Heart left ventricle (tissue), 16 donors: ENCODE measurements at regions not wholly inside any gene's neighbourhood (a gene's known extent, or its start where the extent isn't known, plus 50 kb on each side); places are given as distances from the start of the nearest gene placed in this dataset.
"Not testable (repeated sequence)": the region's sequence is repeated elsewhere in the genome, so short reads cannot be mapped to it uniquely, and the experiment has no call there.

ENCODE experiments used
- ATAC-seq, 4 donors: fragments of 200-7000 bp; cut with Tn5 transposase; one replicate each; pipeline ENCODE4 v1.9.1; 2020 to 2022; ENCODE audit warnings: moderate library complexity in 4 of 4, mild to moderate bottlenecking in 3 of 4, moderate number of reproducible peaks in 1 of 4
- DNase-seq, 5 donors: peaks; one replicate each; pipeline ENCODE4 v3.0.0-alpha.2; 2020
- H3K27ac ChIP-seq, 12 donors: fragments of 200-600 bp; sonication (generic) in 4 of 12; one replicate each; pipeline versions ENCODE4 v1.5.0 to v1.8.0; 2016 to 2022; ENCODE audit warnings: mild to moderate bottlenecking in 2 of 12
- H3K27me3 ChIP-seq, 9 donors: fragments of 200-600 bp; sonication (generic) in 2 of 9; one replicate each; pipeline versions ENCODE4 v1.5.1 to v1.8.0; 2016 to 2022; ENCODE audit warnings: mild to moderate bottlenecking in 3 of 9
- H3K36me3 ChIP-seq, 9 donors: fragments of 200-600 bp; sonication (generic) in 2 of 9; one replicate each; pipeline versions ENCODE4 v1.5.0 to v1.8.0; 2018 to 2022; ENCODE audit warnings: mild to moderate bottlenecking in 2 of 9
- H3K4me1 ChIP-seq, 12 donors: fragments of 200-600 bp; sonication (generic) in 4 of 12; one replicate each; pipeline versions ENCODE4 v1.5.0 to v1.8.0; 2016 to 2022; ENCODE audit warnings: mild to moderate bottlenecking in 3 of 12
- H3K4me3 ChIP-seq, 12 donors: fragments of 200-600 bp; sonication (generic) in 4 of 12; one replicate each; pipeline versions ENCODE4 v1.5.0 to v1.8.0; 2017 to 2022; ENCODE audit warnings: mild to moderate bottlenecking in 9 of 12, moderate library complexity in 4 of 12
- H3K9me3 ChIP-seq, 12 donors: fragments of 200-600 bp; sonication (generic) in 4 of 12; one replicate each; pipeline versions ENCODE4 v1.5.0 to v1.8.0; 2016 to 2022; ENCODE audit warnings: mild to moderate bottlenecking in 1 of 12
- POLR2A ChIP-seq, 2 donors: fragments of 450-650 bp; IDR thresholded peaks; one replicate each; pipeline ENCODE4 v1.6.1; 2017; ENCODE audit warnings: antibody characterized with exemption in 2 of 2, mild to moderate bottlenecking in 2 of 2, moderate library complexity in 2 of 2
- WGBS, 4 donors: extraction: QIAGEN DNeasy Blood & Tissue Kit in 2 of 4; methylation state at CpG; one replicate each; pipeline versions ENCODE4 v1.1.5 to v1.1.7; 2013 to 2018; 5-methylcytosine and 5-hydroxymethylcytosine counted together
- intact Hi-C, 10 donors: fragments of 100-400 bp; cut with DNase I; formaldehyde crosslinking; loops; one replicate each; pipeline versions ENCODE4 v1.11.1 to v1.14.2; 2022
- TF ChIP-seq, protein P1 (sequence below), 12 donors: fragments of 200-600 bp; sonication (generic) in 4 of 12; IDR thresholded peaks; one replicate each; pipeline versions ENCODE4 v1.5.0 to v1.8.0; 2018 to 2022; ENCODE audit warnings: antibody characterized with exemption in 12 of 12, mild to moderate bottlenecking in 5 of 12
- donor health status: ischemic (EF 13 %, LVEDD 7.1; RV severe dilation, severe dysfunction).
- donor health status: healthy with polysubstance abuse.
- donor health status: DM: no; HTN: yes; CAD: no.
- donor health status: DM: no; HTN: no; CAD: no.
- donor health status: ischemic (EF 25% LVEDD 6.9; RV normal size, moderate dysfunction).
- donor health status: ischemic (EF 25% LVEDD 5.7; RV mildly dilated, moderate dysfunction).
- donor health status: healthy.
- donor health status: DM: yes; HTN: yes; CAD: no.
- donor health status: ischemic (EF 35%, LVEDD 5.7; RV mildly dilated, moderate dysfunction).
- donor health status: nonischemic (EF 11% LVEDD 7.7; RV severe dilation, severe dysfunction).
- donor health status: DM: yes; HTN: yes; CAD: no.
- donor health status: PGD.
- donor health status: ischemic (EF 29% LVEDD 5.4; RV normal size, mild dysfunction).
- donor health status: nonischemic (EF 23%, LVEDD 6.1; RV moderate dilation, normal function).

DNA sequence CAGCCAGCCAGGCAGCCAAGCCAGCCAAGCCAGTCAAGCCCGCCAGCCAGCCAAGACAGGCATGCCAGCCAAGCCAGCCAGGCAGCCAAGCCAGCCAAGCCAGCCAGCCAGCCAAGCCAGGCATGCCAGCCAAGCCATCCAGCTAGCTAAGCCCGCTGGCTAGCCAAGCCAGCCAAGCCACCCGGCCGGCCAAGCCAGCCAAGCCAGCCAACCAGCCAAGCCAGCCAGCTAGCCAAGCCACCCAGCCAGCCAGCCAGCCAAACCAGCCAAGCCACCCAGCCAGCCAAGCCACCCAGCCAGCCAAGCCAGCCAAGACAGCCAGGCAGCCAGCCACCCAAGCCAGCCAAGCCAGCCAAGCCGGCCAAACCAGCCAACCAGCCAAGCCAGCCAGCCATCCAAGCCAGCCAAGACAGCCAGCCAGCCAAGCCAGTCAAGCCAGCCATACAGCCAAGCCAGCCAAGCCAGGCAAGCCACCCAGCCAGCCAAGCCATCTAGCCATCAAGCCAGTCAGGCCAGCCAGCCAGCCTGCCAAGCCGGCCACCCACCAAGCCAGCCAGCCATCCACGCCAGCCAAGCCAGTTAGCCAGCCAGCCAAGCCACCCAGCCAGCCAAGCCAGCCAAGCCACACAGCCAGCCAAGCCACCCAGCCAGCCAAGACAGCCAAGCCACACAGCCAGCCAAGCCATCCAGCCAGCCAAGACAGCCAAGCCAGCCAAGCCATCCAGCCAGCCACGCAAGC is 349.2 kb upstream of the PLGLB2 start:
- not testable (repeated sequence) for ATAC-seq

GRCh38 chr2:87401726-87402345 is 346.1 kb upstream of the PLGLB2 start:
- ATAC-seq, result no peak
- intact Hi-C loops, result no loop called here
- Histone ChIP-seq H3K36me3 (no peaks in the 10 kb centered on the region), H3K27me3 (no peaks in the 10 kb centered on the region), H3K4me1 (no peaks in the 10 kb centered on the region), H3K27ac (no peak overlapping the region), H3K4me3 (no peak overlapping the region), H3K9me3 (no peaks in the 10 kb centered on the region)
- DNase-seq, result peak in 2 of 5 donors; percentile 8 to 17
- TF ChIP-seq POLR2A (IDR thresholded peaks at IDR 0.05), result no peak
- TF ChIP-seq, protein P1, sequence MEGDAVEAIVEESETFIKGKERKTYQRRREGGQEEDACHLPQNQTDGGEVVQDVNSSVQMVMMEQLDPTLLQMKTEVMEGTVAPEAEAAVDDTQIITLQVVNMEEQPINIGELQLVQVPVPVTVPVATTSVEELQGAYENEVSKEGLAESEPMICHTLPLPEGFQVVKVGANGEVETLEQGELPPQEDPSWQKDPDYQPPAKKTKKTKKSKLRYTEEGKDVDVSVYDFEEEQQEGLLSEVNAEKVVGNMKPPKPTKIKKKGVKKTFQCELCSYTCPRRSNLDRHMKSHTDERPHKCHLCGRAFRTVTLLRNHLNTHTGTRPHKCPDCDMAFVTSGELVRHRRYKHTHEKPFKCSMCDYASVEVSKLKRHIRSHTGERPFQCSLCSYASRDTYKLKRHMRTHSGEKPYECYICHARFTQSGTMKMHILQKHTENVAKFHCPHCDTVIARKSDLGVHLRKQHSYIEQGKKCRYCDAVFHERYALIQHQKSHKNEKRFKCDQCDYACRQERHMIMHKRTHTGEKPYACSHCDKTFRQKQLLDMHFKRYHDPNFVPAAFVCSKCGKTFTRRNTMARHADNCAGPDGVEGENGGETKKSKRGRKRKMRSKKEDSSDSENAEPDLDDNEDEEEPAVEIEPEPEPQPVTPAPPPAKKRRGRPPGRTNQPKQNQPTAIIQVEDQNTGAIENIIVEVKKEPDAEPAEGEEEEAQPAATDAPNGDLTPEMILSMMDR (IDR thresholded peaks at IDR 0.05), result no peak
- WGBS, 4 donors, result 78 to 87% (median 83%) methylated on average over 16 of the region's 16 CpGs

More for the DNA sequence above, 349.2 kb upstream of the PLGLB2 start:
- H3K9me3 ChIP-seq, H3K4me1 ChIP-seq, H3K4me3 ChIP-seq, H3K36me3 ChIP-seq, H3K27ac ChIP-seq, H3K27me3 ChIP-seq, intact Hi-C loops: not testable (repeated sequence)
- peak in 3 of 5 donors; percentile 15 to 52 (median 29) for DNase-seq
- 70 to 92% (median 89%) methylated on average over 4 to 7 of the region's 8 CpGs for WGBS, 4 donors

DNA sequence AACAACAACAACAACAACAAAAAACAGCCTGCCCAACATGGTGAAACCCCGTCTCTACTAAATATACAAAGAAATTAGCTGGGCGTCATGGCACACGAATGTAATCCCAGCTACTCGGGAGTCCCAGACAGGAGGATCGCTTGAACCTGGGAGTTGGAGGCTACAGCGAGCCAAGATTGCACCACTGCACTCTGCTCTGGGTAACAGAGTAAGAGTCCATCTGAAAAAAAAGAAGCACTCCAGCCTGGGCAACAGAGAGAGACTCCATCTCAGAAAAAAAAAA is 344.1 kb upstream of the PLGLB2 start:
- Histone ChIP-seq H3K4me1 (no peaks in the 10 kb centered on the region), H3K9me3 (no peaks in the 10 kb centered on the region), H3K36me3 (no peaks in the 10 kb centered on the region), H3K27ac (no peak overlapping the region), H3K4me3 (no peak overlapping the region), H3K27me3 (no peaks in the 10 kb centered on the region)
- DNase-seq, result peak in 1 of 5 donors; percentile 11
- intact Hi-C loops, result no loop called here
- WGBS, 4 donors, result 84 to 96% (median 95%) methylated on average over 6 of the region's 6 CpGs
- ATAC-seq, result no peak
- no peak for TF ChIP-seq POLR2A (IDR thresholded peaks at IDR 0.05)
- TF ChIP-seq, protein P1 (IDR thresholded peaks at IDR 0.05), result no peak

- H3K27ac ChIP-seq, ATAC-seq, H3K4me1 ChIP-seq, H3K27me3 ChIP-seq, intact Hi-C loops, H3K4me3 ChIP-seq, H3K36me3 ChIP-seq, H3K9me3 ChIP-seq: not testable (repeated sequence)
- 89 to 94% (median 92%) methylated on average over 20 to 22 of the region's 22 CpGs for WGBS, 4 donors
- peak in 2 of 5 donors; percentile 5 to 48 for DNase-seq
Observed at GRCh38 chr2:87404411-87405255, 343.3 kb upstream of the PLGLB2 start.

DNA sequence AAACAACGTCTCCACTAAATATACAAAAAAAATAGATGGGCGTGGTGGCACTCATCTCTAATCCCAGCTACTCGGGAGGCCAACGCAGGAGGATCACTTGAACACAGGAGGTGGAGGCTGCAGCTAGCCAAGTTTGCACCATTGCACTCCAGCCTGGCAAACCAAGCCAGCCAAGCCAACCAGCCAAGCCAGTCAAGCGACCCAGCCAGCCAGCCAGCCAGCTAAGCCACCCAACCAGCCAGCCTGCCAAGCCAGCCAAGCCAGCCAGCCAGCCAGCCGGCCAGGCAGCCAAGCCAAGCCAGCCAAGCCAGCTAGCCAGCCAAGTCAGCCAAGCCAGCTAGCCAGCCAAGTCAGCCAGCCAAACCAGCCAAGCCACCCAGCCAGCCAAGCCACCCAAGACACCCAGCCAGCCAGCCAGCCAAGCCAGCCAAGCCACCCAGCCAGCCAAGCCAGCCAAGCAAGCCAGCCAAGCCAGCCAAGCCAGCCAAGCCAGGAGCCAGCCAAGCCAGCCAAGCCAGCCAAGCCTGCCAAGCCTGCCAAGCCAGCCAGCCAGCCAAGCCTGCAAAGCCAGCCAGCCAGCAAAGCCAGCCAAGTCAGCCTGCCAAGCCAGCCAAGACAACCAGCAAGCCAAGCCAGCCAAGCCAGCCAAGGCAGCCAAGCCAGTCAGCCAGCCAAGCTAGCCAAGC is 342.2 kb upstream of the PLGLB2 start:
- H3K4me3 ChIP-seq, intact Hi-C loops, H3K4me1 ChIP-seq, ATAC-seq, H3K27ac ChIP-seq, H3K36me3 ChIP-seq, H3K9me3 ChIP-seq, H3K27me3 ChIP-seq: not testable (repeated sequence)
- WGBS, 4 donors, result 86 to 92% (median 89%) methylated on average over 3 to 4 of the region's 6 CpGs
- DNase-seq, result peak in 2 of 5 donors; percentile 16 to 46

DNA sequence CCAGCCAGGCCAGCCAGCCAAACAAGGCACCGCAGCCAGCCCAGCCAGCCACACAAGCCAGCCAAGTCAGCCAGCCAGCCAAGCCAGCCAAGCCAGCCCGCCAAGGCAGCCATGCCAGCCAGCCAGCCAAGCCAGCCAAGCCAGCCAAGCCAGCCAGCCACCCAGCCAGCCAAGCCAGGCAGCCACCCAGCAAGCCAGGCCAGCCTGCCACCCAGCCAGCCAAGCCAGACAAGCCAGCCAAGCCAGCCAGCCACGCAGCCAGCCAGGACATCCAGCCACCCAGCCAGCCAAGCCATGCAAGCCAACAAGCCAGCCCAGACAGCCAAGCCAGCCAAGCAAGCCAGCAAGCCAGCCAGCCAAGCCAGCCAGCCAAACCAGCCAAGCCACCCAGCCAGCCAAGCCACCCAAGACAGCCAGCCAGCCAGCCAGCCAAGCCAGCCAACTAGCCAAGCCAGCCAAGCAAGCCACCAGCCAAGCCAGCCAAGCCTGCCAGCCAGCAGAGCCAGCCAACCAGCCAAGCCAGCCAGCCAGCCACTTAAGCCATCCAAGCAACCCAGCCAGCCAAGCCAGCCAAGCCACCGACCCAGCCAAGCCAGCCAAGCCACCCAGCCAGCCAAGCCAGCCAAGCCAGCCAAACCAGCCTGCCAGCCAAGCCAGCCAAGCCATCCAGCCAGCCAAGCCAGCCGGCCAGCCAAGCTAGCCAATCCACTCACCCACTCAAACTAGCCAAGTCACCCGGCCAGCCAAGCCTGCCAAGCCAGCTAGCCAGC is 341.3 kb upstream of the PLGLB2 start:
- intact Hi-C loops, H3K36me3 ChIP-seq, H3K27me3 ChIP-seq, H3K4me1 ChIP-seq, H3K4me3 ChIP-seq, ATAC-seq, H3K27ac ChIP-seq, H3K9me3 ChIP-seq: not testable (repeated sequence)
- DNase-seq, result peak in 2 of 5 donors; percentile 17 to 56
- WGBS, 4 donors, result 85 to 94% (median 88%) methylated on average over 1 to 6 of the region's 6 CpGs

DNA sequence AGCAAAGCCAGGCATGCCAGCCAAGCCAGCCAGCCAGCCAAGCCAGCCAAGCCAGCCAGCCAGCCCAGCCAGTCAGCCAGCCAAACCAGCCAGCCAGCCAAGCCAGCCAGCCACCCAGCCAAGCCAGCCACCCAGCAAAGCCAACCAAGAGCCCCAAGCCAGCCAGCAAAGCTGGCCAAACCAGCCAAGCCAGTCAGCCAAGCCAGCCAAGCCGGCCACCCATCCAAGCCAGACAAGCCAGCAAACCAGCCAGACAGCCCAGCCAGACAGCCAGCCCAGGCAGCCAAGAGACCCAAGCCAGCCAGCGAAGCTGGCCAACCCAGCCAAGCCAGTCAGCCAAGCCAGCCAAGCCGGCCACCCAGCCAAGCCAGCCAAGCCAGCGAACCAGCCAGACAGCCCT is 338.3 kb upstream of the PLGLB2 start:
- DNase-seq, result peak in 2 of 5 donors; percentile 13 to 40
- H3K9me3 ChIP-seq, H3K4me3 ChIP-seq, H3K4me1 ChIP-seq, H3K27ac ChIP-seq, H3K27me3 ChIP-seq, intact Hi-C loops, H3K36me3 ChIP-seq, ATAC-seq: not testable (repeated sequence)
- WGBS, 4 donors, result 85 to 98% methylated on average over 2 of the region's 4 CpGs; no CpG with 5 or more reads in 2 of the 4 donors

DNA sequence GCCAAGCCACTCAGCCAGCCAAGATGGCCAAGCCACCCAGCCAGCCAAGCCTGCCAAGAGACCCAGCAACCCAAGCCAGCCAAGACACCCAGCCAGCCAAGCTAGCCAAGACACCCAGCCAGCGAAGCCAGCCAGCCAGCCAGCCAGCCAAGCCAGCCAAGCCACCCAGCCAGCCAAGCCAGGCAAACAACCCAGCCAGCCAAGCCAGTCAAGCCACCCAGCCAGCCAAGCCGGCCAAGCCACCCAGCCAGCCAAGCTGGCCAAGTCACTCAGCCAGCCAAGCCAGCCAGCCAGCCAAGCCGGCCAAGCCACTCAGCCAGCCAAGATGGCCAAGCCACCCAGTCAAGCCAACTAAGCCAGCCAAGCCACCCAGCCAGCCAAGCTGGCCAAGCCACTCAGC is 337.5 kb upstream of the PLGLB2 start:
- 93 to 95% methylated on average over 3 of the region's 3 CpGs; no CpG with 5 or more reads in 2 of the 4 donors for WGBS, 4 donors
- H3K27me3 ChIP-seq, intact Hi-C loops, H3K36me3 ChIP-seq, H3K9me3 ChIP-seq, H3K27ac ChIP-seq, H3K4me1 ChIP-seq, H3K4me3 ChIP-seq, ATAC-seq: not testable (repeated sequence)
- peak in 2 of 5 donors; percentile 10 to 35 for DNase-seq
